NT2/D1 (cell line): ENCODE measurements at regions not wholly inside any gene's neighbourhood (a gene's known extent, or its start where the extent isn't known, plus 50 kb on each side); places are given as distances from the start of the nearest gene placed in this dataset.
"Not testable (repeated sequence)": the region's sequence is repeated elsewhere in the genome, so short reads cannot be mapped to it uniquely, and the experiment has no call there.

Experiments used
- DNase-seq: peaks from one replicate; pipeline ENCODE4 v3.0.0-alpha.2; 2011; ENCODE audit warnings: low read depth, low spot score
- H3K27me3 ChIP-seq: 2 replicates; pipeline ENCODE4 v1.6.0; 2011; ENCODE audit warnings: mild to moderate bottlenecking; ENCODE audit not compliant: insufficient read length, insufficient read depth
- H3K36me3 ChIP-seq: 2 replicates; pipeline ENCODE4 v1.6.1; 2011; ENCODE audit warnings: mild to moderate bottlenecking, low read length, mixed read lengths; ENCODE audit not compliant: insufficient read depth, insufficient read length
- H3K4me1 ChIP-seq: 2 replicates; pipeline ENCODE4 v1.5.1; 2011; ENCODE audit not compliant: insufficient read depth, insufficient read length
- H3K4me3 ChIP-seq: 2 replicates; pipeline ENCODE4 v1.5.1; 2011; ENCODE audit warnings: low read depth; ENCODE audit not compliant: insufficient read length
- H3K9ac ChIP-seq: 2 replicates; pipeline ENCODE4 v1.6.0; 2011; ENCODE audit warnings: low read depth; ENCODE audit not compliant: insufficient read length
- H3K9me3 ChIP-seq: 2 replicates; pipeline ENCODE4 v1.5.1; 2011; ENCODE audit warnings: mild to moderate bottlenecking, low read length; ENCODE audit not compliant: insufficient read depth
- SUZ12 ChIP-seq: IDR thresholded peaks from 2 replicates; pipeline ENCODE4 v1.6.1; 2011; ENCODE audit not compliant: insufficient read length, insufficient read depth; ENCODE audit errors: extremely low read depth
- YY1 ChIP-seq: IDR thresholded peaks from 2 replicates; pipeline ENCODE4 v1.6.1; 2011; ENCODE audit not compliant: insufficient read length, insufficient read depth
- ZNF274 ChIP-seq: IDR thresholded peaks from 2 replicates; pipeline ENCODE4 v1.6.1; 2011; ENCODE audit warnings: mild to moderate bottlenecking, low read depth, low read length

DNA sequence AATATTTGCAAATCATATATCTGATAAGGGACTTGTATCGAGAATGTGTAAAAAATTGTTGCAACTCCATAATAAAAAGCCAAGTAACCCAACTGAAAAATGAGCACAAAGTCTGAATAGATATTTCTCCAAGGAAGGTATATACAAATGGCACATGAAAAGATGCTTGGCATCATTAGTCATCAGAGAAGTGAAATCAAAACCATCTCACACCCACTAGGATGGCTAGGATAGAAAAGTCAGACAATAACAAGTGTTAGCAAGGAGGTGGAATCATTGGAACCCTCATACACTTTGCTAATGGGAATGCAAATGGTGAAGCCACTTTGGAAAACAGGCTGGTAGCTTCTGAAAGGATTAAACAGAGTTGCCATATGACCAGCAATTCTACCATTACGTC lies 182.7 kb downstream of the ERCC6L2 start:
- no peak for DNase-seq
- TF ChIP-seq YY1: no peak
- no peak for TF ChIP-seq SUZ12
- no peak for TF ChIP-seq ZNF274

DNA sequence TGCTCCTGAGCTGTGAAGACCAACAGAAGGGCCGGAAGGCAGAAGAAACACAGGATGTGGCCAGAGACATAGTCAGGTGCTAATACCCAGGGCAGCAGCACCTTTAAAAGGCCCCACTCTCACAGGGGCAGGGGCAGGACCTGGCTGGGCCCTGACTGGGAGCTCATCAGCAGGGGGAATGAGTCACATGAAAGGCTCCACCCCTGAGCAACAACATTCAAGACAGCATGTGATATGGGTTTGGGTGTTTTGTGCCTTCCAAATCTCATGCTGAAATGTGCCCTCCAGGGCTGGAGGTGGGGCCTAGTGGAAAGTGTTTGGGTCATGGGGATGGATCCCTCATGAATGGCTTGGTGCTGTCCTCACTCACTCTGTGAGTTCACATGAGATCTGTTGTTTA lies 181.7 kb downstream of the ERCC6L2 start:
- Histone ChIP-seq H3K27me3 (no peaks in the 10 kb centered on the region), H3K4me1 (peaks cover 8% of the 10 kb centered on the region), H3K9me3 (peaks cover 26% of the 10 kb centered on the region; the same call in 1 of the 2 replicates), H3K36me3 (no peaks in the 10 kb centered on the region), H3K9ac (no peak overlapping the region), H3K4me3 (no peak overlapping the region)
- no peak for DNase-seq
- TF ChIP-seq YY1: no peak
- TF ChIP-seq ZNF274: no peak
- TF ChIP-seq SUZ12: no peak

More for the DNA sequence above, 182.7 kb downstream of the ERCC6L2 start:
- Histone ChIP-seq H3K4me1 (peaks cover 8% of the 10 kb centered on the region), H3K4me3 (no peak overlapping the region), H3K9ac (no peak overlapping the region), H3K36me3 (no peaks in the 10 kb centered on the region), H3K27me3 (no peaks in the 10 kb centered on the region), H3K9me3 (peaks cover 26% of the 10 kb centered on the region; the same call in 1 of the 2 replicates)

DNA sequence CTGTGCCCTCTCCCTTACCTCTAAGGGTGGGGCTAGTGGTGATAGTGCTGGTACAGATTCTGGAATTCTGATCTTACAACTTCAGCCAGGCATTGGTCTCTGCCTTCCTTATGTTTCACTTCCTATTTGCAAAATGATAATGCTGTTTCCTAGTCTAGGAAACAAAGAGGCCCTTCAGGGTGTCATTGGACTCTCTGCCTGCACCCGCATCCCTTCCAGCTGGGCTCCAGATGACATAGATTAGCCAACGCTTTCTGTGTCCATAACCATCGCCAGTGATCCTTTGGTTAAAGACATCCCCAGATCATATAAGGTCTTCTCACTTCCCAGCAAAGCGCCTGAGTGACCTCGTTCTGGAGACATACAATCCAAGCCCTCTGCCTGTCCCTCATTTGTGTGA lies 180.7 kb downstream of the ERCC6L2 start:
- H3K4me3 ChIP-seq: no peak overlapping the region
- peaks cover 26% of the 10 kb centered on the region; the same call in 1 of the 2 replicates for H3K9me3 ChIP-seq
- H3K36me3 ChIP-seq: no peaks in the 10 kb centered on the region
- H3K9ac ChIP-seq: no peak overlapping the region
- no peak for DNase-seq
- no peaks in the 10 kb centered on the region for H3K27me3 ChIP-seq
- TF ChIP-seq SUZ12: no peak
- no peak for TF ChIP-seq ZNF274
- TF ChIP-seq YY1: no peak
- peaks cover 4% of the 10 kb centered on the region for H3K4me1 ChIP-seq

DNA sequence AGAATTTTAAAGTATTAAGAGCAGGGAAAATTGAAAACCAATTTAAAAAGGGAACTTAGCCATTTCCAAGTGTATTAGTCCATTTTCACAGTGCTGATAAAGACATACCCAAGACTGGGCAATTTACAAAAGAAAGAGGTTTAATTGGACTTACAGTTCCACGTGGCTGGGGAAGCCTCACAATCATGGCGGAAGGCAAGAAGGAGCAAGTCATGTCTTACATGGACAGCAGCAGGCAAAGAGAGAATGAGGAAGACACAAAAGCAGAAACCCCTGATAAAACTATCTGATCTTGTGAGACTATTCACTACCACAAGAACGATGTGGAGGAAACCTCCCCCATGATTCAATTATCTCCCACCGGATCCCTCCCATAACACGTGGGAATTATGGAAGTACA lies 178.8 kb downstream of the ERCC6L2 start:
- not testable (repeated sequence) for H3K9ac ChIP-seq, H3K4me3 ChIP-seq, H3K4me1 ChIP-seq, DNase-seq, H3K36me3 ChIP-seq, H3K27me3 ChIP-seq
- H3K9me3 ChIP-seq: peaks cover 26% of the 10 kb centered on the region; the same call in 1 of the 2 replicates

DNA sequence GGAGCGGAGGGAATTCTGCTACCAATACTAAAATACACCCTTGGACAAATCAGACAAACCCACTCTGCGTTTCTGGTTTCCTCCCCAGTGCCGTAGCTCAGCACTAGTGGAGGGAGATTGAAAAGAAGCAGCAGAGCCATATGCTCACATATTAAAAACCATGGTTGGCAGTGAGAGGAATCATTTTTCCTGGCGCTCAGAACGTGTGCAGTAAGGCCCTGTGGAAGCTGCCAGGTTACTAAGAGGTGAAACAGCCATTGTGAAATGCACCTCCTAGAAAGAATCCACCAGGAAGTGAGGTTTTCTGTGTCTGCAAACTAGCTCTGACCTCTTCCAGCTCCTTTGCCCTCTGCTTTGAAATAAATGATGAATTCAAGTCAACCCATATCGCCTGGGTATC lies 177.2 kb downstream of the ERCC6L2 start:
- H3K27me3 ChIP-seq: no peaks in the 10 kb centered on the region
- no peak overlapping the region for H3K9ac ChIP-seq
- H3K4me3 ChIP-seq: no peak overlapping the region
- TF ChIP-seq YY1: no peak
- TF ChIP-seq ZNF274: no peak
- DNase-seq: no peak
- peaks cover 5% of the 10 kb centered on the region for H3K4me1 ChIP-seq
- peaks cover 21% of the 10 kb centered on the region; the same call in 1 of the 2 replicates for H3K9me3 ChIP-seq
- H3K36me3 ChIP-seq: no peaks in the 10 kb centered on the region

DNA sequence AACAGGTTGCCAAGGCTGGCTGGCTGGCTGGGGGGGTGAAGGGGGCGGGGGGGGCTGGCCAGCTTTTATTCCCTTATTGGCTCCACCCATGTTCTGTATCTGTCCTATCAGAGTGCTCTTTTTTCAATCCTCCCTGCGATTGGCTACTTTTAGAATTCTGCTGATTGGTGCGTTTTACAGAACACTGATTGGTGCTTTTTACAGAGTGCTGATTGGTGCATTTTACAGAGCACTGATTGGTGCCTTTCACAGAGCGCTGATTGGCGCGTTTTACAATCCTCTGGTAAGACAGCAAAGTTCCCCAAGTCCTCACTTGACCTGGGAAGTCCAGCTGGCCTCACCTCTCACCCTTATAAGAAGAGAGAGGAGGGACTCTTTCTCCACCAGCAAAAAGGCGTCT lies 175.9 kb downstream of the ERCC6L2 start:
- no peak for DNase-seq
- H3K36me3 ChIP-seq: no peaks in the 10 kb centered on the region
- no peaks in the 10 kb centered on the region for H3K27me3 ChIP-seq
- H3K9ac ChIP-seq: no peak overlapping the region
- H3K4me3 ChIP-seq: no peak overlapping the region
- peaks cover 8% of the 10 kb centered on the region; the same call in 1 of the 2 replicates for H3K9me3 ChIP-seq
- H3K4me1 ChIP-seq: peaks cover 8% of the 10 kb centered on the region
- no peak for TF ChIP-seq ZNF274
- no peak for TF ChIP-seq SUZ12
- TF ChIP-seq YY1: no peak

DNA sequence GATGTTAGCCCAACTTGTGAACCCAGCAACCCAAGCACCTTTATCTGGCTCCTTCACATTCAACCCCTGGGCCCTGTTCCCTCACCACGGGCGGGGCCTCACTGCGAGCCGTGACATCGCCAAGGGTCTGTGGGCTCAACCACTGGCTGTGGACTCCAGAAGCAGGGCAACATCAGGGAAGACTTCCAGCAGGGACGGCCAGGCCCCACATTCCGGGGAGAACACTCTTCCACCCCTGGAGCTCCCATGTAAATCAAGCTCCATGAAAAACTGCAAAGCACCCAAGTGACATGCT lies 175.3 kb downstream of the ERCC6L2 start:
- Histone ChIP-seq H3K4me3 (no peak overlapping the region), H3K27me3 (no peaks in the 10 kb centered on the region), H3K9me3 (peaks cover 7% of the 10 kb centered on the region; the same call in 1 of the 2 replicates), H3K4me1 (peaks cover 8% of the 10 kb centered on the region), H3K9ac (no peak overlapping the region), H3K36me3 (no peaks in the 10 kb centered on the region)
- TF ChIP-seq ZNF274: no peak
- TF ChIP-seq SUZ12: no peak
- no peak for TF ChIP-seq YY1
- DNase-seq: no peak

DNA sequence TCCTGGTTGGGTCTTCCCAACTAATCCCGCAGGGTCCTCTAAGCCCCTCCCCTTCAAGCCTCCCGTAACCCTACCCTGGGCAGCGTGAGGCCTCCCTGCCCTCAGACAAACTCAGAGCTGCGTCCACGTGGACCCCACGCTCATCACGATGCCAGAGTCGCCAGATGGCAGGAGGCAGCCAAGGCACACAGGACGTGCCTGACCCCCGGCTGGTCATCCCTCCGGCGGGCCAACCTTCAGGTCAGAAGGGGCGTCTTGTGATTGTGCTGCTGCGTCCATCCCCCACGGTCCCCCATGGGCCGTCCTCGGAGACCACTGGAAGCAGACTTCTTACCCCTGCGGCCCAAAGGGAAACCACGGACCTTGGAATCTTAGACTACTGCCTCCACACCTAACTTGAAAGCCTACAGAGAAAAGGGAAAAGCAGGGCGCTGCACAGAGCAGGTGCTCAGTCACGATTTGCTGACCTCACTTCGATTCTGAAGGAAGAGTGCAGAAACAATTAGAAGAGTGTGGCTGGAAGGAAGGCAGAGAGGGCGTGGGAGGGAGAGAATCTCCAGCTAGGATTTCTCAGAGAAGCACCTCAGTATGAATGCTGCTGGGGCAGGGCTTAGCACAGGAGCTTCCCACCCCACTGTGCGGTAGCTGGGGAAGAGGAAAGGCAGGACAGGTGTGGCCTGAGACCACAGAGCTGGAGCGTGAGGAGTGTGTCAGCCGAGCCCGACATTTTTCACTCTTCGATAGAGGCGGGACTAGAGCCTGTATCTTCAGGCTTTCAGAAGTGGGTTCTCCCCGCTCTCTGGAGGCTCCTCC lies 174.8 kb downstream of the ERCC6L2 start:
- no peaks in the 10 kb centered on the region for H3K36me3 ChIP-seq
- peaks cover 8% of the 10 kb centered on the region for H3K4me1 ChIP-seq
- H3K4me3 ChIP-seq: no peak overlapping the region
- TF ChIP-seq YY1: no peak
- no peak for TF ChIP-seq SUZ12
- TF ChIP-seq ZNF274: no peak
- peaks cover 7% of the 10 kb centered on the region; the same call in 1 of the 2 replicates for H3K9me3 ChIP-seq
- no peak for DNase-seq
- no peaks in the 10 kb centered on the region for H3K27me3 ChIP-seq
- no peak overlapping the region for H3K9ac ChIP-seq
